HG03025 (cell line): ENCODE measurements at regions not wholly inside any gene's neighbourhood (a gene's known extent, or its start where the extent isn't known, plus 50 kb on each side); places are given as distances from the start of the nearest gene placed in this dataset.
"Not testable (repeated sequence)": the region's sequence is repeated elsewhere in the genome, so short reads cannot be mapped to it uniquely, and the experiment has no call there.

Experiments used
- ATAC-seq: cut with Tn5 transposase; IDR thresholded peaks from one replicate; pipeline ENCODE4 v1.9.1; 2021; ENCODE audit warnings: mild to moderate bottlenecking, moderate library complexity; ENCODE audit not compliant: unreplicated experiment, low FRiP score

GRCh38 chr6:15936503-15936902, 192.4 kb upstream of the MYLIP start:
- ATAC-seq = no peak

DNA sequence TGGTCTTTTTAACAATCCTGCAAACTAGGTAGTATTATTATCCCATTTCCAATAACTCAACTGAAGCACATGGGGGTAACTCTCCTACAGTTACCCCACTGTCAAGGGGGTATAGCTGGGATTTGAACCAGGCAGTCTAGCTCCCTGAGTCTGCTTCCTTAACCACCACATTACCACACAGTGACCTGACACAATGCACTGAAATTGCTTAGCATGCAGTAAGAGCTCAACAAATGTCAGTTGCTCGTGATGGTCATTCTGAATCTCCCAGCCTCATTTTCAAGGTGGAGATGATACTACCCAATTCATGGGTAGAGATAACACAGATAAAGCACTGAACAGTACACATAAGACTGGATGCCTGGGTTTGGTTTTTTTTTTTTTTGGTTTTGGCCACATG, 193.2 kb upstream of the MYLIP start:
- ATAC-seq = no peak

GRCh38 chr6:15931697-15932096, 197.2 kb upstream of the MYLIP start:
- ATAC-seq = not testable (repeated sequence)

GRCh38 chr6:15930207-15930606, 198.7 kb upstream of the MYLIP start:
- ATAC-seq = no peak

DNA sequence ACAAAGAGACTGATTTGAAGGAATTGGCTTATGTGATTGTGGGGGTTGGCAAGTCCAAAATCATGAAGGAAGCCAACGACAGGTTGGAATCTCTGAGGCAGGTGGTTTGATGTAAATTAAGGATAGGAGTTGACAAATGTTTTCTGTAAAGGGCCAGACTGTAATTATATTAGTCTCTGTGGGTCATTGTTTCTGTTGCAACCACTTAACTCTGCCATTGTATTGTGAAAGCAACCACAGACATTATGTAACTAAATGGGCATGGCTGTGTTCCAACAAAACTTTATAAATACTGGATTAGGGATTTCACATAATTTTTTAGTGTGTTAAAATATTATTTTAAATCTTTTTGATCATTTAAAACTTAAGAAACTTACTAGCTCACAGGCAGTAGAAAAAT, 199.2 kb upstream of the MYLIP start:
- no peak for ATAC-seq

- ATAC-seq = no peak
These were observed 201.2 kb upstream of the MYLIP start for GRCh38 chr6:15927531-15928225.

GRCh38 chr6:15926256-15926655, 202.6 kb upstream of the MYLIP start:
- ATAC-seq = no peak

DNA sequence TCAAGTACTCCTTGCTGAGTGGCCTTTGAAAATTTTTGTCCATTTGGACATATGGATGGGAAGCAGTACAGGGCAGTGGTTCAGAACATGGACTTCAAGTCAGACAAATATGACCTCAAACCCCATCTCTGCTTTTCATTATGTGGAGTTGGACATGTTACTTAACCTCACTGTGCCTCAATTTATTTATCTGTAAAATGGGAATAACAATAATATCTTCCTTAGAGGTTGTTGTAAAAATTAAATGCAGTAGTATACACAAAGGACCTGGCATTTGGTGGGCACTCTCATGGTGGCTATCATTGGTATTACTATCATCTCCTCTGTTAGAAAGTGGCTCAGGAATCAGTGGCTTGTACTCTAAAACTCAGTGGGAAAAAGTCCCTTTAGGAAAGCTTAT, 204.0 kb upstream of the MYLIP start:
- no peak for ATAC-seq

GRCh38 chr6:15922510-15923250, 206.2 kb upstream of the MYLIP start:
- no peak for ATAC-seq

- no peak for ATAC-seq
These were observed 207.6 kb upstream of the MYLIP start for GRCh38 chr6:15921243-15921642.

DNA sequence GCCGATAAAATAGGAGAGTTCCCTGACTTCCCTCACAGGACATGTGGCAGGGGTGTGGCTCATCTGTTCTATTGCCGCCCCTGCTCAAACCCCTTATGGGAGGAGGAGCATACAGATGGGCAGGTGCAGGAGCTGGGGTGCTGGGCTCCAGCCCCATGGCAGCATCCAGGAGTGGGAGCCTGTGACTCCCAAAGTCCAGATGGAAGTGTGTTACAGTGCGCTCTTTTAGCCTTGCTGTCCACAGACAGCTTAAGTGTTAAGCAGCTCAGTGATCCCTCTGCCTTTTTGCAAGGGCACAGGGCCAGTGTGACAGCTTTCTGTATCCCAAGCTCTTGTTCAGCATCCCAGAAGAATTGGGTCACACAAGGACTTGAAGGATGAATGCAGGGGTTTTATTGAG, 212.3 kb upstream of the MYLIP start:
- ATAC-seq = no peak

DNA sequence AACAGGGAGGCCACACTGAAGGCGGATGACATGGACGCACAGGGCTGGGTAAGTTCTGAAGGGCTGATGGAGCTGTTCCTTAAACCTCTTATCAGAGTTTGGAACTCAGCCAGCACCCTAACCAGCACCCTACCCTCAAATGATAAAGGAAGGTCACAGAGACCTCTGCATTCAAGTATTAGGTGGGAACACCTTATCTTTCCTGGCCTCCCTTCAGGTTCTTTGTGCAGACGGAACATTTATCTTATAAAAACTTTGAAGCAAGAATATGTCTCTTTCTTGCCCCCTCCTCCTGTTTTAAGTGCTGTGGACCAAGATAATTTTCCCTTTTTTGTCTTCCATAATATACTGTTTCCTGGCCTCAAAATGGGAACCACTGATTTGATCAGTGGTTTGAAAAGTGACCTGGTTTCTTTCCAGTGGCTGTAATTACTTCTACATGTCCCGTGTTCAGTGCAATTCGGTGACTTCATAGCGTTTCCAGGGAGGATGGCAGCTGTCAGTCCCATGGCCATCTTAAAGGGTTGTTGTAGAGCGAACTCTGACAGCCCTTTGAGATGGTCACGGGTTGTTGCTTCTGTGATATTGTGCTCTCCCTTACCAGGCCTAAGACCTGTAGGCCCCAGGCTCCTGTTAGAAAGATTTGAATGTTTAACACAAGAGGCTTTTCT, 213.2 kb upstream of the MYLIP start:
- no peak for ATAC-seq

- no peak for ATAC-seq
These were observed 214.3 kb upstream of the MYLIP start for GRCh38 chr6:15914553-15914952.

- no peak for ATAC-seq
These were observed 215.3 kb upstream of the MYLIP start for GRCh38 chr6:15913573-15913972.

DNA sequence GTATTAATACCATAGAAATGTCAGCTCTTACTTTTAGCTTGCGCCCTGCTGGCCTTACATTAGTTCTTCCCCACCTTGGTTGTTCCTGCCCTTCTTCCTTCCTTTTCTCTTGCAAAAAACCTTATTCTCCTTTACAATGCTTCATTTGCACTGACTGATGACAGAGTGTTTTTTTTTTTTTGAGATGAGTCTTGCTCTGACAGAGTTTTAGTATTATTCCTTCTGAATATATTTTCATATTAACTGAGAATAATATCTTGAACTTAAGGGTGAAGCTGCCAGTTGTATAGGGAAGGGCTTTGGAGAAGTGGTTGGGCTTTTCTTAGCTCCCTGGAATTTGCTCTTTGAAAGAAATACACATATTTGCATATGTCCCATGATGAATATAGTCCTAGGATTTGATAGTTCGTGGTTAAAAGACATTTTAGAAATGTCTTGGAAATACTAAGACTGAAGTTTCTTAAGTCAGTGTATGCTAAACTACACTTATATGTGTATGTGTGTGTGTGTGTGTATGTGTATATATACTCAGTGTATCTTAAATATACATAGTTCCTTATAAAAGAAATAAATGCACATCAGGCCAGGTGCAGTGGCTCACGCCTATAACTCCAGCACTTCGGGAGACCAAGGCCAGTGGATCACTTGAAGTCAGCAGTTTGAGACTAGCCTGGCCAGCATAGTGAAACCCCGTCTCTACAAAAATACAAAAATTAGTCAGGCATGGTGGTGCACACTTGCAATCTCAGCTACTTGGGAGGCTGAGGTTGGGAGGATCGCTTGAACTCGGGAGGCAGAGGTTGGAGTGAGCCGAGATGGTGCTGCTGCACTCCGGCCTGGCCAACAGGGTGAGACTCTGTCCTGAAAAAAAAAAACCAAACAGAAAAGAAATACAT, 216.1 kb upstream of the MYLIP start:
- ATAC-seq = no peak

DNA sequence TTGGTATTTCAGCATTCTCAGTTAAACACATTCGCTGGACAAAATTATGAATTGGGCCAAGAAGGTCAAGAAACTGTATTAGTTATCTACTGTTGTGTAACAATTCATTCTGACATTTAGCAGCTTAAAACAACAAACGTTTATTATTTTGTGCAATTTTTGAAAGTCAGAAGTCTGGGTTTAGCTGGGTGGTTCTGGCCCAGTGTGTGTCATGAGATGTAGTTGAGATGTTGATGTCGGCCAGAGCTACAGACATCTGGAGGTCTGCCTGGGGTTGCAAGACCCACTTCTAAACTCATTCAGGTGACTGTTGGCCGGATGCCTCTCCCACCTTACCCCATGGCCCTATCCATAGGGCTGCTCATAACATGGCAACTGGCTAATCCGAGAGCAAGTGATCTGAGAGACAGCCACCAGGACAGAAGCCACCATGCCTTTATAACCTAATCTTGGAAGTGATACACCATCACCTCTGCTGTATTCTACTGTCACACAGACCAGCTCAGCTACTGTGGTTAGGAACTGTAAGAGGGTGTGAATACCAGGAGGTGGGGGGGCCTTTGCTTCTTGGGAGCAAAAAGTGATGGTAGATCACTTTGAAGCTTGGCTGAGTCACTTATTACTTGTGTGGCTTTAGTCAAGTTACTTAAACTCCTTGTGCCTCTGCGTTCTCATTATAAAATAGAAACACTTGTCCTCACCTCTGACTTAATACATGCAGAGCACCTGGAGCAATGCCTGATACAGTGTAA, 217.0 kb upstream of the MYLIP start:
- ATAC-seq = no peak

GRCh38 chr6:15909290-15910070, 219.4 kb upstream of the MYLIP start:
- no peak for ATAC-seq

GRCh38 chr6:15908871-15909270, 220.0 kb upstream of the MYLIP start:
- no peak for ATAC-seq

- no peak for ATAC-seq
These were observed 220.9 kb upstream of the MYLIP start for GRCh38 chr6:15907914-15908518.
